OCI-LY7 (cell line): ENCODE measurements at regions not wholly inside any gene's neighbourhood (a gene's known extent, or its start where the extent isn't known, plus 50 kb on each side); places are given as distances from the start of the nearest gene placed in this dataset.

ENCODE experiments used
- BruUV-seq: library from RNA; stranded (reverse); fragments of 400-500 nt; replicated peaks from 2 replicates; lab custom pipeline; 2021; lab: Mats Ljungman, UMichigan
- CTCF ChIA-PET: fragments of 300-600 bp; sonication (Branson Sonifier 250); formaldehyde crosslinking; loops from one replicate; lab custom pipeline; 2022; ENCODE audit warnings: antibody characterized with exemption; ENCODE audit not compliant: unreplicated experiment; lab: Charles Lee
- POLR2A ChIA-PET: fragments of 300-600 bp; sonication (Branson Sonifier 250); formaldehyde crosslinking; loops from one replicate; lab custom pipeline; 2022; ENCODE audit warnings: antibody characterized with exemption; lab: Charles Lee
- DNase-seq: peaks from one replicate; pipeline ENCODE4 v3.0.0-alpha.2; 2015; ENCODE audit warnings: low spot score
- H2AFZ ChIP-seq: fragments of 200-600 bp; sonication (generic), shearing (Covaris generic); 2 replicates; pipeline ENCODE4 v1.6.1; 2014; ENCODE audit warnings: mild to moderate bottlenecking, antibody characterized with exemption, low read length, moderate library complexity
- H3K27ac ChIP-seq: fragments of 200-600 bp; sonication (generic); 2 replicates; pipeline ENCODE4 v1.5.1; 2014; ENCODE audit warnings: mixed run types, low read depth, mild to moderate bottlenecking, moderate library complexity, low read length, inconsistent platforms; ENCODE audit not compliant: poor library complexity, severe bottlenecking
- H3K36me3 ChIP-seq: fragments of 200-600 bp; sonication (generic); 2 replicates; pipeline ENCODE4 v1.6.1; 2014; ENCODE audit warnings: mild to moderate bottlenecking, antibody characterized with exemption, low read length, moderate library complexity, mixed read lengths; ENCODE audit not compliant: insufficient read depth
- H3K4me1 ChIP-seq: fragments of 200-600 bp; sonication (generic); 2 replicates; pipeline ENCODE4 v1.5.1; 2014; ENCODE audit warnings: mild to moderate bottlenecking, low read length; ENCODE audit not compliant: insufficient read depth, poor library complexity, severe bottlenecking
- H3K4me2 ChIP-seq: fragments of 200-600 bp; sonication (generic); 2 replicates; pipeline ENCODE4 v1.6.1; 2014; ENCODE audit warnings: mild to moderate bottlenecking, low read length
- H3K4me3 ChIP-seq: fragments of 200-600 bp; sonication (generic); 2 replicates; pipeline ENCODE4 v1.5.1; 2014; ENCODE audit warnings: mild to moderate bottlenecking, low read depth, low read length; ENCODE audit not compliant: poor library complexity, severe bottlenecking
- H3K79me2 ChIP-seq: fragments of 200-600 bp; sonication (generic); 2 replicates; pipeline ENCODE4 v1.6.1; 2016; ENCODE audit warnings: low read depth, mild to moderate bottlenecking, low read length, moderate library complexity, mixed read lengths; ENCODE audit not compliant: insufficient read depth
- H3K9me2 ChIP-seq: fragments of 200-600 bp; sonication (generic); 2 replicates; pipeline ENCODE4 v1.6.1; 2016; ENCODE audit warnings: mild to moderate bottlenecking, low read length, mixed read lengths; ENCODE audit not compliant: insufficient read depth
- H3K9me3 ChIP-seq: fragments of 200-600 bp; sonication (generic); 2 replicates; pipeline ENCODE4 v1.6.1; 2014; ENCODE audit warnings: mild to moderate bottlenecking, mixed run types, low read length, mixed read lengths
- H4K20me1 ChIP-seq: fragments of 200-600 bp; sonication (generic); 2 replicates; pipeline ENCODE4 v1.6.1; 2014; ENCODE audit warnings: mild to moderate bottlenecking, antibody characterized with exemption, low read length, moderate library complexity, mixed read lengths; ENCODE audit not compliant: insufficient read depth
- CTCF ChIP-seq: fragments of 200-600 bp; sonication (generic); conservative IDR thresholded peaks from 2 replicates; pipeline ENCODE4 v1.5.1; 2014; ENCODE audit warnings: mild to moderate bottlenecking, antibody characterized with exemption, low read length, moderate library complexity, mixed read lengths
- EZH2phosphoT487 ChIP-seq: fragments of 200-600 bp; sonication (generic); IDR thresholded peaks from 2 replicates; pipeline ENCODE4 v1.6.1; 2018; ENCODE audit warnings: low read depth, borderline replicate concordance, mild to moderate bottlenecking, mixed run types, antibody characterized with exemption, low read length, moderate library complexity, mixed read lengths
- intact Hi-C: fragments of 100-400 bp; cut with micrococcal nuclease; formaldehyde crosslinking; loops from one replicate; pipeline ENCODE4 v1.10.0; 2022; ENCODE audit not compliant: unreplicated experiment

- no peak for TF ChIP-seq CTCF
- TF ChIP-seq EZH2phosphoT487 = no peak
- no peak for DNase-seq
- Histone ChIP-seq H2AFZ (no peak overlapping the region), H3K9me3 (no peaks in the 10 kb centered on the region), H3K9me2 (no peaks in the 10 kb centered on the region), H3K79me2 (no peaks in the 10 kb centered on the region), H3K4me2 (no peak overlapping the region), H3K4me3 (no peak overlapping the region), H3K36me3 (no peaks in the 10 kb centered on the region), H3K27ac (no peak overlapping the region), H4K20me1 (no peaks in the 10 kb centered on the region), H3K4me1 (no peaks in the 10 kb centered on the region)
- ChIA-PET POLR2A (interaction anchor here (1.2 kb wide), 1 partner anchor 12 kb away, joined by 3 read pairs; no protein-coding TSS in a partner anchor), CTCF (no interaction called here)
- no TSS peak for BruUV-seq
- intact Hi-C loops = no loop called here
Observed at GRCh38 chr4:4680243-4680642, 138.4 kb upstream of the STX18 start.

DNA sequence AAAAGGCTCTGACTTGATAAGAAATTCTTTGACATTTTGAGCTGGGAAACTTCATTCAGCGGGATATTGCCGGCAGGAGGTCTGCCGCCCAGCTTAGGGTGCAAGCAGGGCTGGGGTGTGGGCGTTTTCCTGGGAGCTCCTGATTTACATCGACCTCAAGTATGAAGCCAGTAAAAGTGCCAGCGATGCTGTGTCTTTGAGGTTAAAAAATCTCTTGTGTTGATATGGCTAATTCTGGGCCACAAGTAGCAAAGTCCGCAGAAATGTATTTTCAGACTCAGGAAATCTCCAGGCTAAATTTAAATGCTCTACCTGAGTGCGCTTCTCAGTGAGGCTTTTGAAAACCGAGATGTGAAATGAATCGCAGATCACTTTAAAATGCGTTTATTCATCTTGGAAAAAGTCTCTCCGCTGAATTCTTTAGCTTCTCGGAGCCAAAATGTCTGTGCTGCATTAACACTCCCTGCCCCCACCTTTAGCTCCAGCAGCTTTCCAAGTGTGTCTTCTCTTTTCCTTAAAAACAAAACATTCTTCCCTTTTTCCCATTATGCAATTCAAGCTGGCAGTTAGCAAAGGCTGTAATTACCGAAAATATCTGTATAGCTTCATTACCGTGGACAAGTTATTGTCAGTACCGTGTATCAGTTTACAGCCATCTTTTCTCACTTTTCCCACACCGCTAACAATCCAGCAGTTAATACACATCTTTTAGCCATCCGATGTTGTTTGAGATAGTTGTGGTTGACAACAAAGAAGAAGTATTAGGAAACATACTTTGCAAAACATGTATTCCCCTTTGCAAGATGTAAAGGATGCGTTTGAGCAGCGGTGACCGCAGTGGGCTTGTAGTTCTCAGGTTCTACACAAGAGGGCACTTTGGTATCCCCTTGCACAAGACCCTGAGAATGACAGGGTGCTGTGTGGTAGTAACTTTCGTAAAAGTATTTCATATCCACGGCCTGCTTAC lies 136.0 kb upstream of the STX18 start:
- no peaks in the 10 kb centered on the region for H3K9me2 ChIP-seq
- no peaks in the 10 kb centered on the region for H3K9me3 ChIP-seq
- no peaks in the 10 kb centered on the region for H4K20me1 ChIP-seq
- ChIA-PET CTCF (no interaction called here), POLR2A (no interaction called here)
- no peak overlapping the region for H3K4me2 ChIP-seq
- H3K36me3 ChIP-seq = no peaks in the 10 kb centered on the region
- H3K4me3 ChIP-seq = no peak overlapping the region
- H2AFZ ChIP-seq = no peak overlapping the region
- H3K27ac ChIP-seq = no peak overlapping the region
- DNase-seq = peak; percentile 13
- no peaks in the 10 kb centered on the region for H3K4me1 ChIP-seq
- H3K79me2 ChIP-seq = no peaks in the 10 kb centered on the region
- BruUV-seq = no TSS peak
- intact Hi-C loops = no loop called here
- peak; percentile 56; the same call in 1 of the 2 replicates for TF ChIP-seq CTCF
- TF ChIP-seq EZH2phosphoT487 = no peak

DNA sequence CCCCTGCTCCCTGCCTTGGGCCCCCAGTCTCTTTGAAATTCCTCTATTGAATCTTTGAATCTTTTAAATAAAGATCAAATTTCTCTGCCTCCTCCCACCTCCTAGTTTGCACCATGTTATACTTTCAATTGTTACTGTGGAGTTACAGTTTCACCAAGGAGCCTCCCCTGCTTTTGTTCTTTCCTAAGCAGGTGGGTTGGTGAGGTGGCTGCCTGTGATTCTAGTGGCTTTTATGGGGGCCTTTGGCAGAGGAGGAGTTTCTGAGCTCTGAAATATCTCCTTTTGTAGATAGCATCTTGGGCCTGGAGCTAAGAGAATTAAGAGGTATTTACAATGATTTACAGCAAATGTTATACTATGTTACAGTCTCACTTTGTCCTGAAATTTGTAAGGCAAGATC lies 133.8 kb upstream of the STX18 start:
- Histone ChIP-seq H3K4me2 (no peak overlapping the region), H3K9me2 (no peaks in the 10 kb centered on the region), H3K4me3 (no peak overlapping the region), H3K4me1 (no peaks in the 10 kb centered on the region), H4K20me1 (no peaks in the 10 kb centered on the region), H3K27ac (no peak overlapping the region), H3K79me2 (no peaks in the 10 kb centered on the region), H3K9me3 (no peaks in the 10 kb centered on the region), H2AFZ (no peak overlapping the region), H3K36me3 (no peaks in the 10 kb centered on the region)
- POLR2A ChIA-PET = interaction anchor here (1.0 kb wide), 1 partner anchor 55 kb away, joined by 3 read pairs; no protein-coding TSS in a partner anchor
- no peak for DNase-seq
- intact Hi-C loops = no loop called here
- TF ChIP-seq EZH2phosphoT487 (no peak), CTCF (no peak)
- CTCF ChIA-PET = no interaction called here
- BruUV-seq = no TSS peak
